GM21447 (cell line): ENCODE measurements at regions not wholly inside any gene's neighbourhood (a gene's known extent, or its start where the extent isn't known, plus 50 kb on each side); places are given as distances from the start of the nearest gene placed in this dataset.

ENCODE experiments used
- ATAC-seq: cut with Tn5 transposase; IDR thresholded peaks from one replicate; pipeline ENCODE4 v1.9.1; 2021; ENCODE audit not compliant: unreplicated experiment

- ATAC-seq = no peak
These were observed 98.5 kb downstream of the METRNL start for GRCh38 chr17:83177611-83178532.

- ATAC-seq = no peak
These were observed 99.3 kb downstream of the METRNL start for GRCh38 chr17:83178533-83179304.

GRCh38 chr17:83179374-83179773 lies 100.0 kb downstream of the METRNL start:
- no peak for ATAC-seq

- ATAC-seq = no peak
These were observed 100.4 kb downstream of the METRNL start for GRCh38 chr17:83179811-83180210.

- no peak for ATAC-seq
These were observed 101.0 kb downstream of the METRNL start for GRCh38 chr17:83180264-83180995.

DNA sequence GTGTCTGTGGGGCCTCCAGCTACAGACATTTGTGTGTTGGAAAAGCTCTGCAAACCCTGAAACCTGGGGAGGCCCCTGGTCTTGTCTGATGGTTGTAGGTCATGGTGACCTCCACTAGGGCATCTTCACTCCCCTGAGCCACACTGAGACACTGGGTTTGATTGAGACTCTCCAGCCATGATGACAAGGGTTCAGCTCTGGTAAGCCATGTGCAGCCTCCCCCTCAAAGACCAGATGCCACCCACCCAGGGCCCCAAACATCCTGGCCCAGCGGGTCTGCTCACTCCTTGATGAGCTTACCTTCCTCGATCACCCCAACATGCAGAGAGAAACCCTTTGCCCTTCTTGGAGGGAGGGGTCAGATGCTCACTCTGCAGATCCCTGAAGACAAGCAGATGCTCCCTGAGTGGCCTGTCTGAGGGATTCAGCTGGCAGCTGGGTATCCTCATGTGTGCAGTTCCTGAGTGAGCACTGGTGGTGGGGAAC lies 101.6 kb downstream of the METRNL start:
- no peak for ATAC-seq

DNA sequence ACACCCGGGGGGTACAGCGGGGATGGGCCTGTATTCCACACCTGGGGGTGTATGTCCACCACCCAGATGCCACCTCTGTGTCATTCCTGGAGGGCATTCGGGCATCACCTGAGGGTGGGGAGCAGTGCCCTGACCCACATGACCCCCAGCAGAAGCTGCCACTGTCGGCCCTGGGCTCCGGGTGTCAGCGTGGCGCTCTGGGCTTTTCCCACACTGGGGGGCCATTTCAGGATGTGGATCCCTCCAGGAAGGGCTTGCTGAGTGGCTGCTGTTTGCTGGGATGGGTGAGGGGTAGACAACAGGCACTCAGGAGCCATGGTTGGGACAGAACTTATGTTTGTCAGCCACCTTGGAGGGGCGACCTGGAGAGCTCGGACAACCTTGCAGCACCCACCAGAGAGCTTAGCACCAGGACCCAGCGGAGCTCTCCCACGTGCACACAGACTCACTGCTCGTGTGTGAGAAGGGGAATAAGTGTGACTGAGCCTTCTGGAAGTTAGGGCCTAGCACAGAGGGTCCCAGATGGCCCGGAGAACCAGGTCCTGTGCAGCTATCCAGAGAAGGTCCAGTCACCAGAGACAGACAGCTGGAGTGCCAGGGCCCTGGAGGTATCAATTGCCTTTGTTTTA lies 102.7 kb downstream of the METRNL start:
- ATAC-seq = no peak

DNA sequence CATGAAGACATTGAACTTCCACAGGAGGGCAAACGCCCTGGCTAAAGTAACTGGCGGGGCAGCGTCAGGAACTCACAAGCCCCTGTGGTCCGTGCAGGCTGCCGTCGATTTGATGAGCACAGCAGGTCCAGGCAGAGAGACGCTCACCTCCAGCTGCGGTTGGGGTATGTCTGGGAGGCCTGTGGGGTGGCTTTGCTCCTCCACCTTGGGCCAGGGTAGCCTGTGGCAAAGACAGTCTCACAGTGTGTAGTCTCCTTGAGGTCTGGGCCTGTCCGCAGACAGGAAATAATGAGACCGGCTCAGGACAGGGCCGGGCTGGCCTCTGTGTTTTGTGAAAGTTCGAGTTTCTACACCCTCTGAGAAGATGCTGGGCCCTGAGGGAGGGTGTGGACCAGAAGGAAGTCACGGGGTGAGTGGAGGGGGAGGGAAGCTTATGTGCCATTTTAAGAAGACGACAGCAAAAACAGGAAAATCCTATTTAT lies 103.3 kb downstream of the METRNL start:
- no peak for ATAC-seq

- no peak for ATAC-seq
These were observed 103.9 kb downstream of the METRNL start for GRCh38 chr17:83183145-83183948.

GRCh38 chr17:83183951-83184506 lies 104.6 kb downstream of the METRNL start:
- ATAC-seq = no peak

GRCh38 chr17:83185023-83186002 lies 105.9 kb downstream of the METRNL start:
- ATAC-seq = no peak

- no peak for ATAC-seq
These were observed 106.8 kb downstream of the METRNL start for GRCh38 chr17:83186226-83186625.

GRCh38 chr17:83186751-83187421 lies 107.5 kb downstream of the METRNL start:
- ATAC-seq = no peak

DNA sequence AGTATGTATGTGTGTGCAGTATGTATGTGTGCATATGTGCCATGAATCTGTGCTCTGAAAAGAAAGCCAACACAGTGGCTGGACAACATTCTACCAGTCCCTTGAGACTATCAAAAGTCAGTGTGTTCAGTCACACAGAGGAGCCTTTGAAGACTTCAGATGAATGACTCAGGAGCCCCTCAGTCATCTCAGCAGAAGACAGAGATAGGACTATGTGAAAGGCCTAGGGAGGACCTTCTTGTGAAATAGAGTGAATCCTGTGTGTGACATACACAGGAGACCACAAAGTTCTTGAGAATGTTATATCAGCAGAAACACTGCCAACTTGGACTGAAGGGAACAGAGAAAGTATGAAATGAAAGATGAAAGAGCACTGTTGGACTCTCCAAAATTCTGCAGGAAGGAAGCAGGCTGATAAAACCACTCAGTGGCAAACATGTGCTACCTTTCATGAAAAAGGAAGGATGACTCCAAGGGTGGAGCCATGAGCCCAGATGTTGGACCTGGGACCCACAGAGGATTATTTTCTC lies 108.4 kb downstream of the METRNL start:
- no peak for ATAC-seq

- ATAC-seq = no peak
These were observed 109.9 kb downstream of the METRNL start for GRCh38 chr17:83189044-83190003.

- no peak for ATAC-seq
These were observed 110.6 kb downstream of the METRNL start for GRCh38 chr17:83190004-83190385.
